CD4-positive, alpha-beta memory T cell (primary cell): ENCODE measurements at regions not wholly inside any gene's neighbourhood (a gene's known extent, or its start where the extent isn't known, plus 50 kb on each side); places are given as distances from the start of the nearest gene placed in this dataset.

Experiments
- CTCF ChIA-PET: fragments of 350-600 bp; sonication (Branson Sonifier 250); formaldehyde crosslinking; loops from one replicate; lab custom pipeline; 2021; ENCODE audit warnings: inconsistent platforms; ENCODE audit not compliant: partially characterized antibody; lab: Charles Lee
- POLR2A ChIA-PET: fragments of 350-600 bp; sonication (Branson Sonifier 250); formaldehyde crosslinking; loops from one replicate; lab custom pipeline; 2021; ENCODE audit not compliant: partially characterized antibody; lab: Charles Lee
- DNase-seq, 5 donors: peaks; one replicate each; pipeline versions ENCODE4 v3.0.0 to v3.0.0-alpha.2; 2020 to 2022; ENCODE audit warnings: mixed read lengths in 1 of 5
- H3K27ac ChIP-seq: one replicate; pipeline ENCODE4 v1.7.0; 2013; ENCODE audit warnings: low read depth, low read length
- H3K27me3 ChIP-seq: 2 replicates; pipeline ENCODE4 v1.7.0; 2013; ENCODE audit warnings: mild to moderate bottlenecking, low read length, moderate library complexity; ENCODE audit not compliant: insufficient read depth
- H3K36me3 ChIP-seq: 2 replicates; pipeline ENCODE4 v1.7.0; 2013; ENCODE audit warnings: mild to moderate bottlenecking, low read length, moderate library complexity; ENCODE audit not compliant: insufficient read depth
- H3K4me1 ChIP-seq: 2 replicates; pipeline ENCODE4 v1.7.0; 2013; ENCODE audit warnings: mild to moderate bottlenecking, low read length, moderate library complexity; ENCODE audit not compliant: insufficient read depth
- H3K4me3 ChIP-seq, 2 donors: one replicate each; pipeline ENCODE4 v1.7.0; 2013; ENCODE audit warnings: low read length in 2 of 2, mild to moderate bottlenecking in 1 of 2
- H3K9me3 ChIP-seq, 2 donors: one replicate each; pipeline ENCODE4 v1.7.0; 2013; ENCODE audit warnings: low read length in 2 of 2, control low read depth in 1 of 2; ENCODE audit not compliant: control insufficient read depth in 1 of 2
- H3K27ac Mint-ChIP-seq, 7 donors: one replicate each; pipeline ENCODE4 v1.8.0; 2020 to 2021; ENCODE audit warnings: mixed read lengths in 7 of 7, mild to moderate bottlenecking in 6 of 7, inconsistent platforms in 3 of 7, moderate library complexity in 3 of 7
- H3K27me3 Mint-ChIP-seq, 2 donors: one replicate each; pipeline ENCODE4 v1.8.0; 2020 to 2021; ENCODE audit warnings: mixed read lengths in 2 of 2
- H3K36me3 Mint-ChIP-seq, 2 donors: one replicate each; pipeline ENCODE4 v1.8.0; 2020 to 2021; ENCODE audit warnings: mixed read lengths in 2 of 2, inconsistent platforms in 1 of 2, mild to moderate bottlenecking in 1 of 2
- H3K4me1 Mint-ChIP-seq, 4 donors: one replicate each; pipeline ENCODE4 v1.8.0; 2020 to 2021; ENCODE audit warnings: mixed read lengths in 4 of 4, mild to moderate bottlenecking in 1 of 4
- H3K4me3 Mint-ChIP-seq, 8 donors: one replicate each; pipeline ENCODE4 v1.8.0; 2020 to 2021; ENCODE audit warnings: mixed read lengths in 8 of 8, mild to moderate bottlenecking in 7 of 8, moderate library complexity in 6 of 8, inconsistent platforms in 3 of 8
- H3K9me3 Mint-ChIP-seq, 8 donors: one replicate each; pipeline ENCODE4 v1.8.0; 2020 to 2021; ENCODE audit warnings: mixed read lengths in 8 of 8, mild to moderate bottlenecking in 5 of 8, inconsistent platforms in 3 of 8, moderate library complexity in 1 of 8
- intact Hi-C: fragments of 100-400 bp; cut with micrococcal nuclease; formaldehyde crosslinking; loops from one replicate; pipeline ENCODE4 v1.15.1; 2023

GRCh38 chr9:81499594-81499993 is 189.8 kb downstream of the TLE1 start:
- DNase-seq = no peak
- ChIA-PET POLR2A (no interaction called here), CTCF (no interaction called here)
- Mint-ChIP-seq H3K27ac (no peak overlapping the region), H3K27me3 (no peaks in the 10 kb centered on the region), H3K4me1 (no peaks in the 10 kb centered on the region), H3K36me3 (no peaks in the 10 kb centered on the region), H3K9me3 (peaks cover 0 to 8% (median 4%) of the 10 kb centered on the region in 8 donors), H3K4me3 (no peak overlapping the region)
- no peak overlapping the region for H3K27ac ChIP-seq
- intact Hi-C loops = no loop called here
- H3K4me3 ChIP-seq = no peak overlapping the region
- H3K9me3 ChIP-seq = no peaks in the 10 kb centered on the region
- H3K4me1 ChIP-seq = no peaks in the 10 kb centered on the region
- H3K27me3 ChIP-seq = no peaks in the 10 kb centered on the region
- no peaks in the 10 kb centered on the region for H3K36me3 ChIP-seq

- Mint-ChIP-seq H3K36me3 (no peaks in the 10 kb centered on the region), H3K4me1 (no peaks in the 10 kb centered on the region), H3K27ac (no peak overlapping the region), H3K4me3 (no peak overlapping the region), H3K27me3 (no peaks in the 10 kb centered on the region), H3K9me3 (peaks cover 0 to 8% (median 4%) of the 10 kb centered on the region in 8 donors)
- Histone ChIP-seq H3K27me3 (no peaks in the 10 kb centered on the region), H3K27ac (no peak overlapping the region), H3K4me3 (no peak overlapping the region), H3K4me1 (no peaks in the 10 kb centered on the region), H3K9me3 (no peaks in the 10 kb centered on the region), H3K36me3 (no peaks in the 10 kb centered on the region)
- no peak for DNase-seq
- ChIA-PET CTCF (no interaction called here), POLR2A (no interaction called here)
- intact Hi-C loops = no loop called here
Observed at GRCh38 chr9:81499021-81499454, 190.3 kb downstream of the TLE1 start.

GRCh38 chr9:81498576-81498975 is 190.8 kb downstream of the TLE1 start:
- no peaks in the 10 kb centered on the region for H3K9me3 ChIP-seq
- no peak overlapping the region for H3K27ac Mint-ChIP-seq
- no peak overlapping the region for H3K4me3 ChIP-seq
- H3K4me1 ChIP-seq = no peaks in the 10 kb centered on the region
- DNase-seq = no peak
- H3K36me3 Mint-ChIP-seq = no peaks in the 10 kb centered on the region
- peaks cover 0 to 8% (median 4%) of the 10 kb centered on the region in 8 donors for H3K9me3 Mint-ChIP-seq
- no peaks in the 10 kb centered on the region for H3K36me3 ChIP-seq
- no peaks in the 10 kb centered on the region for H3K4me1 Mint-ChIP-seq
- no peak overlapping the region for H3K27ac ChIP-seq
- no peak overlapping the region for H3K4me3 Mint-ChIP-seq
- no peaks in the 10 kb centered on the region for H3K27me3 ChIP-seq
- intact Hi-C loops = no loop called here
- ChIA-PET CTCF (no interaction called here), POLR2A (no interaction called here)
- H3K27me3 Mint-ChIP-seq = no peaks in the 10 kb centered on the region

GRCh38 chr9:81497091-81497490 is 192.3 kb downstream of the TLE1 start:
- no peaks in the 10 kb centered on the region for H3K4me1 Mint-ChIP-seq
- H3K9me3 Mint-ChIP-seq = peaks cover 0 to 10% (median 5%) of the 10 kb centered on the region in 8 donors
- H3K27me3 Mint-ChIP-seq = no peaks in the 10 kb centered on the region
- H3K36me3 Mint-ChIP-seq = no peaks in the 10 kb centered on the region
- Histone ChIP-seq H3K27me3 (no peaks in the 10 kb centered on the region), H3K9me3 (no peaks in the 10 kb centered on the region), H3K4me3 (no peak overlapping the region), H3K27ac (no peak overlapping the region), H3K4me1 (no peaks in the 10 kb centered on the region), H3K36me3 (no peaks in the 10 kb centered on the region)
- H3K27ac Mint-ChIP-seq = no peak overlapping the region
- intact Hi-C loops = no loop called here
- DNase-seq = no peak
- H3K4me3 Mint-ChIP-seq = no peak overlapping the region
- CTCF ChIA-PET = no interaction called here
- POLR2A ChIA-PET = no interaction called here

DNA sequence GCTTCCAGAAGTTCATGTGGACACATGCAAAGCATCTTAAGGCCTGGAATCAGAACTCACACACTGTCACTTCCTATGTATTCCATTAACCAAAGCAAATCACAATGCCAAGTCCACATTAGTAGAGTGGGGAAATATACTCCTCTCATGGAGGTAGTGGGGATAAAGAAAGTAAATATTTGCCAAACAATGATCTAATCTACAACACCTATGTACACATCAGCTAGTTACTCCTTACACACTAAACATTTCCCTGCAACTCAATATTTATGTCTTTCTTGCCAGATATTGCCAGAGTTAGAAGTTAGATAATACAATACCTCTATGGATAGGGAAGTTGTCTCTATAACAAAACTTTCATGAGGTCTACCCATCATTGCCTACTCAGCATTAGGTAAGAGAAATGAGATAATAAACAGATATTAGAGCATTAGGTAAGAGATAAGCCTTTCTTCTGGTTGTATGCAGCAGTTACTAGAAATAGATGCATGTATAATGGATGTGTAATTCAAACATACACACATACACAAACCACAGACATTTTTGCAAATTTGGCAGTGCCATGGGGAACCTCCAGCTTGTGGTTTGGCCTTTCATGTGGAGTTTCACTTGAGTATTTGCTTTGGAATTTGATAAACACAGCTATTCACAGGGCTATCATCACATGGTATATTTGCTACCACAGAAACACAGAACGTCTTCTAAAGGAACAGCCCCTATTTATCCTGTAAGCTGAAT is 196.5 kb downstream of the TLE1 start:
- ChIA-PET CTCF (no interaction called here), POLR2A (no interaction called here)
- H3K4me1 Mint-ChIP-seq = no peaks in the 10 kb centered on the region
- intact Hi-C loops = no loop called here
- no peaks in the 10 kb centered on the region for H3K27me3 ChIP-seq
- no peaks in the 10 kb centered on the region for H3K36me3 ChIP-seq
- no peak overlapping the region for H3K27ac Mint-ChIP-seq
- no peak for DNase-seq
- no peaks in the 10 kb centered on the region for H3K9me3 ChIP-seq
- H3K27me3 Mint-ChIP-seq = no peaks in the 10 kb centered on the region
- no peak overlapping the region for H3K4me3 Mint-ChIP-seq
- no peak overlapping the region for H3K27ac ChIP-seq
- no peaks in the 10 kb centered on the region for H3K4me1 ChIP-seq
- no peak overlapping the region for H3K4me3 ChIP-seq
- H3K9me3 Mint-ChIP-seq = peaks cover 0 to 10% (median 5%) of the 10 kb centered on the region in 8 donors
- no peaks in the 10 kb centered on the region for H3K36me3 Mint-ChIP-seq

GRCh38 chr9:81490605-81491331 is 198.6 kb downstream of the TLE1 start:
- Mint-ChIP-seq H3K27me3 (no peaks in the 10 kb centered on the region), H3K27ac (no peak overlapping the region)

DNA sequence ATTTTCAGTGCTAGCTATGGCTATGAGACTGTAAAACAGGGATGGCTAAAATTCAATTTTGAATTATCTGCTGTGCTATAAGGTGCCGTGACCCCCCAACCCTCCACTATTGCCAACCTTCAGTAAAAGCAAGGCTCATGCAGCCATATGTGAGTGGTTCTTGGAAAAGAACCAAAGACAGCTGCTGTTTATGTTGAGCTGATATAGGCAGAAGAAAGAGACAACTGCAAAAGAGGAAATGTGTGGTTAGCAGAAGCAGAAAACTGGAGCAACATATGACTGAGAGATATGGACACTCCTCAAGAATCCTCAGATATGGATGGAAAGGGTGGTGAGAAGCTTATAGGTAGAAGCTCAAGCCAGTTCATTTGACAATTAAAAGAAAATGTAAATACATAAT is 200.3 kb downstream of the TLE1 start:
- ChIA-PET POLR2A (no interaction called here), CTCF (no interaction called here)
- Mint-ChIP-seq H3K9me3 (peaks cover 0 to 11% (median 3%) of the 10 kb centered on the region in 8 donors), H3K27me3 (no peaks in the 10 kb centered on the region), H3K4me3 (no peak overlapping the region), H3K36me3 (no peaks in the 10 kb centered on the region), H3K27ac (no peak overlapping the region), H3K4me1 (no peaks in the 10 kb centered on the region)
- Histone ChIP-seq H3K4me1 (no peaks in the 10 kb centered on the region), H3K27ac (no peak overlapping the region), H3K27me3 (no peaks in the 10 kb centered on the region), H3K9me3 (no peaks in the 10 kb centered on the region), H3K4me3 (no peak overlapping the region), H3K36me3 (no peaks in the 10 kb centered on the region)
- DNase-seq = no peak
- intact Hi-C loops = no loop called here

More at GRCh38 chr9:81490605-81491331, 198.6 kb downstream of the TLE1 start:
- intact Hi-C loops = no loop called here
- Histone ChIP-seq H3K4me3 (no peak overlapping the region), H3K9me3 (no peaks in the 10 kb centered on the region), H3K4me1 (no peaks in the 10 kb centered on the region), H3K36me3 (no peaks in the 10 kb centered on the region), H3K27me3 (no peaks in the 10 kb centered on the region), H3K27ac (no peak overlapping the region)
- Mint-ChIP-seq H3K4me1 (no peaks in the 10 kb centered on the region), H3K36me3 (no peaks in the 10 kb centered on the region), H3K9me3 (peaks cover 0 to 11% (median 3%) of the 10 kb centered on the region in 8 donors), H3K4me3 (no peak overlapping the region)
- CTCF ChIA-PET = no interaction called here
- POLR2A ChIA-PET = no interaction called here
- DNase-seq = no peak
